HG02759 (cell line): ENCODE measurements at regions not wholly inside any gene's neighbourhood (a gene's known extent, or its start where the extent isn't known, plus 50 kb on each side); places are given as distances from the start of the nearest gene placed in this dataset.
"Not testable (repeated sequence)": the region's sequence is repeated elsewhere in the genome, so short reads cannot be mapped to it uniquely, and the experiment has no call there.

ENCODE experiments used
- ATAC-seq: cut with Tn5 transposase; IDR thresholded peaks from one replicate; pipeline ENCODE4 v1.9.1; 2021; ENCODE audit warnings: mild to moderate bottlenecking, moderate library complexity; ENCODE audit not compliant: unreplicated experiment

- no peak for ATAC-seq
Observed at GRCh38 chr2:184993746-184994145, 395.4 kb downstream of the ZNF804A start.

- no peak for ATAC-seq
Observed at GRCh38 chr2:185006481-185006880, 408.2 kb downstream of the ZNF804A start.

GRCh38 chr2:185012643-185013042, 414.3 kb downstream of the ZNF804A start:
- no peak for ATAC-seq

- ATAC-seq, result no peak
Observed at GRCh38 chr2:185014076-185014475, 415.7 kb downstream of the ZNF804A start.

- ATAC-seq, result not testable (repeated sequence)
Observed at GRCh38 chr2:185025891-185026290, 427.6 kb downstream of the ZNF804A start.

GRCh38 chr2:185035906-185036305, 437.6 kb downstream of the ZNF804A start:
- ATAC-seq, result no peak

- ATAC-seq, result no peak
Observed at GRCh38 chr2:185044323-185044874, 446.1 kb downstream of the ZNF804A start.

GRCh38 chr2:185050804-185051203, 452.5 kb downstream of the ZNF804A start:
- no peak for ATAC-seq

GRCh38 chr2:185063761-185064160, 465.4 kb downstream of the ZNF804A start:
- ATAC-seq, result no peak

- ATAC-seq, result no peak
Observed at GRCh38 chr2:185066128-185066527, 467.8 kb downstream of the ZNF804A start.

- no peak for ATAC-seq
Observed at GRCh38 chr2:185069107-185069506, 470.8 kb downstream of the ZNF804A start.

GRCh38 chr2:185074156-185074555, 475.8 kb downstream of the ZNF804A start:
- no peak for ATAC-seq

- no peak for ATAC-seq
Observed at GRCh38 chr2:185082749-185083148, 484.4 kb downstream of the ZNF804A start.

- ATAC-seq, result no peak
Observed at GRCh38 chr2:185108588-185108987, 510.3 kb downstream of the ZNF804A start.

- no peak for ATAC-seq
Observed at GRCh38 chr2:185127412-185127811, 529.1 kb downstream of the ZNF804A start.

GRCh38 chr2:185128346-185128745, 530.0 kb downstream of the ZNF804A start:
- no peak for ATAC-seq

- no peak for ATAC-seq
Observed at GRCh38 chr2:185128996-185129395, 530.7 kb downstream of the ZNF804A start.

GRCh38 chr2:185130685-185131084, 532.4 kb downstream of the ZNF804A start:
- ATAC-seq, result no peak

- ATAC-seq, result no peak
Observed at GRCh38 chr2:185132501-185133041, 534.2 kb downstream of the ZNF804A start.

GRCh38 chr2:185137700-185138099, 539.4 kb downstream of the ZNF804A start:
- ATAC-seq, result no peak

- no peak for ATAC-seq
Observed at GRCh38 chr2:185142677-185143076, 544.3 kb downstream of the ZNF804A start.

GRCh38 chr2:185144159-185144919, 546.0 kb downstream of the ZNF804A start:
- no peak for ATAC-seq
